Gastroesophageal sphincter (tissue), 4 donors: ENCODE measurements at regions not wholly inside any gene's neighbourhood (a gene's known extent, or its start where the extent isn't known, plus 50 kb on each side); places are given as distances from the start of the nearest gene placed in this dataset.

Experiments used
- ATAC-seq: fragments of 150-250 bp; one replicate; pipeline ENCODE4 v1.9.1; 2016; ENCODE audit warnings: mild to moderate bottlenecking, moderate library complexity
- H3K27ac ChIP-seq, 4 donors: fragments of 200-600 bp; sonication (generic) in 3 of 4; 1 replicate in 3 of 4; 2 replicates in 1 of 4; pipeline ENCODE4 v1.5.1; 2016 to 2019
- H3K27me3 ChIP-seq: fragments of 200-600 bp; sonication (generic); one replicate; pipeline ENCODE4 v1.5.1; 2019
- H3K36me3 ChIP-seq, 2 donors: fragments of 200-600 bp; sonication (generic); one replicate each; pipeline ENCODE4 v1.5.1; 2019; ENCODE audit warnings: control low read depth in 1 of 2
- H3K4me1 ChIP-seq, 3 donors: fragments of 200-600 bp; sonication (generic); 1 replicate in 2 of 3; 2 replicates in 1 of 3; pipeline ENCODE4 v1.5.1; 2016 to 2019; ENCODE audit warnings: control low read depth in 2 of 3
- H3K4me3 ChIP-seq, 2 donors: fragments of 200-600 bp; sonication (generic); one replicate each; pipeline ENCODE4 v1.5.1; 2019; ENCODE audit warnings: mild to moderate bottlenecking in 1 of 2, moderate library complexity in 1 of 2
- H3K9me3 ChIP-seq, 3 donors: fragments of 200-600 bp; sonication (generic); one replicate each; pipeline ENCODE4 v1.5.1; 2017 to 2019; ENCODE audit warnings: control low read depth in 2 of 3
- CTCF ChIP-seq, 4 experiments: fragments of 200-600 bp in 2 of 4; fragments of 450-650 bp in 2 of 4; sonication (generic) in 1 of 4; IDR thresholded peaks; one replicate each; pipeline ENCODE4 v1.5.1; 2017 to 2019; ENCODE audit warnings: antibody characterized with exemption in 4 of 4, mild to moderate bottlenecking in 2 of 4, moderate library complexity in 2 of 4
- EP300 ChIP-seq: sonication (generic); formaldehyde crosslinking; IDR thresholded peaks from one replicate; pipeline ENCODE4 v1.6.1; 2017; ENCODE audit warnings: antibody characterized with exemption, mild to moderate bottlenecking
- POLR2A ChIP-seq, 2 donors: fragments of 450-650 bp; IDR thresholded peaks; one replicate each; pipeline ENCODE4 v1.6.1; 2017; ENCODE audit warnings: antibody characterized with exemption in 2 of 2, mild to moderate bottlenecking in 2 of 2, moderate library complexity in 1 of 2
- POLR2AphosphoS5 ChIP-seq: sonication (generic); formaldehyde crosslinking; IDR thresholded peaks from one replicate; pipeline ENCODE4 v1.6.1; 2017; ENCODE audit warnings: antibody characterized with exemption
- WGBS, 2 donors: methylation state at CpG; one replicate each; pipeline ENCODE4 v1.1.5; 2018; ENCODE audit warnings: low coverage in 1 of 2; 5-methylcytosine and 5-hydroxymethylcytosine counted together

GRCh38 chr2:187920511-187920910 lies 366.3 kb upstream of the TFPI start:
- H3K27ac ChIP-seq: no peak overlapping the region
- no peaks in the 10 kb centered on the region for H3K27me3 ChIP-seq
- H3K4me3 ChIP-seq: no peak overlapping the region
- no peak for TF ChIP-seq CTCF (IDR thresholded peaks at IDR 0.05)
- no peak for TF ChIP-seq POLR2AphosphoS5
- TF ChIP-seq POLR2A (IDR thresholded peaks at IDR 0.05): no peak
- no peak for TF ChIP-seq EP300
- 88 to 91% methylated on average over 1 of the region's 1 CpG for WGBS, 2 donors
- no peaks in the 10 kb centered on the region for H3K4me1 ChIP-seq
- no peaks in the 10 kb centered on the region for H3K9me3 ChIP-seq
- no peaks in the 10 kb centered on the region for H3K36me3 ChIP-seq
- no peak for ATAC-seq

- no peaks in the 10 kb centered on the region for H3K36me3 ChIP-seq
- TF ChIP-seq EP300 (no peak), CTCF (IDR thresholded peaks at IDR 0.05) (no peak), POLR2A (IDR thresholded peaks at IDR 0.05) (no peak), POLR2AphosphoS5 (no peak)
- no peaks in the 10 kb centered on the region for H3K9me3 ChIP-seq
- no peak overlapping the region for H3K4me3 ChIP-seq
- WGBS, 2 donors: 28 to 64% methylated on average over 2 of the region's 2 CpGs
- no peak overlapping the region for H3K27ac ChIP-seq
- no peaks in the 10 kb centered on the region for H3K27me3 ChIP-seq
- H3K4me1 ChIP-seq: no peaks in the 10 kb centered on the region
- ATAC-seq: no peak
Observed at GRCh38 chr2:187922846-187923245, 368.6 kb upstream of the TFPI start.

- H3K4me1 ChIP-seq: no peaks in the 10 kb centered on the region
- H3K4me3 ChIP-seq: no peak overlapping the region
- no peak for ATAC-seq
- H3K27ac ChIP-seq: no peak overlapping the region
- no peaks in the 10 kb centered on the region for H3K36me3 ChIP-seq
- H3K9me3 ChIP-seq: no peaks in the 10 kb centered on the region
- no peak for TF ChIP-seq CTCF (IDR thresholded peaks at IDR 0.05)
- TF ChIP-seq POLR2A (IDR thresholded peaks at IDR 0.05): no peak
- TF ChIP-seq POLR2AphosphoS5: no peak
- TF ChIP-seq EP300: no peak
- H3K27me3 ChIP-seq: no peaks in the 10 kb centered on the region
Observed at GRCh38 chr2:187924293-187924692, 367.4 kb upstream of the GULP1 start.

- no peak for ATAC-seq
- Histone ChIP-seq H3K9me3 (no peaks in the 10 kb centered on the region), H3K4me1 (no peaks in the 10 kb centered on the region), H3K27ac (no peak overlapping the region), H3K36me3 (no peaks in the 10 kb centered on the region), H3K27me3 (no peaks in the 10 kb centered on the region), H3K4me3 (no peak overlapping the region)
- 65 to 92% methylated on average over 4 to 6 of the region's 6 CpGs for WGBS, 2 donors
- TF ChIP-seq CTCF (IDR thresholded peaks at IDR 0.05) (no peak), POLR2A (IDR thresholded peaks at IDR 0.05) (no peak), EP300 (no peak), POLR2AphosphoS5 (no peak)
Observed at GRCh38 chr2:187934236-187934635, 357.4 kb upstream of the GULP1 start.

- 86% methylated on average over 1 of the region's 4 CpGs; no CpG with 5 or more reads in 1 of the 2 donors for WGBS, 2 donors
- no peak overlapping the region for H3K4me3 ChIP-seq
- ATAC-seq: no peak
- H3K9me3 ChIP-seq: no peaks in the 10 kb centered on the region
- H3K27me3 ChIP-seq: no peaks in the 10 kb centered on the region
- H3K4me1 ChIP-seq: no peaks in the 10 kb centered on the region
- H3K27ac ChIP-seq: no peak overlapping the region
- H3K36me3 ChIP-seq: no peaks in the 10 kb centered on the region
- no peak for TF ChIP-seq POLR2AphosphoS5
- TF ChIP-seq CTCF (IDR thresholded peaks at IDR 0.05): no peak
- no peak for TF ChIP-seq EP300
- no peak for TF ChIP-seq POLR2A (IDR thresholded peaks at IDR 0.05)
Observed at GRCh38 chr2:187934692-187935091, 357.0 kb upstream of the GULP1 start.
